ENCODE measurements at regions not wholly inside any gene's neighbourhood (a gene's known extent, or its start where the extent isn't known, plus 50 kb on each side); places are given as distances from the start of the nearest gene placed in this dataset.
"Not testable (repeated sequence)": the region's sequence is repeated elsewhere in the genome, so short reads cannot be mapped to it uniquely, and the experiment has no call there.

DNA sequence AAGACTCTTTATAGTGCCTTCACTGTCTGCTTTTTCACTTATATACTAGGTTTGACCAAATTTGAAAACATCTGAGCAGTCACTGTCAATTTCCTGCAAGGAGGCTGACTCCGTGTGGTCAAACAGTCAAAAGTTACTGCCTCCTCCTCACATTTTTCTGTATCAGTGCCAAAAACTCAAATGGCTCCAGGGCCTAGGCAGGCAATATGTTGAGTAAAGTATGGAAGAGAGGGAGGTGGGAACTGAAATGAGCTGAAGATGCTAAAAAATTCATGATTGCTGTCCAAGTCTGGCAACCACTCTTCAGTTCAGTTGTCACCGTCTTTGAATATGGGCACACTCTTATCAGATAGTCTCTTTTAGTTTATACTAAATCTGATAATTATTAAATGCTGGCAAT lies 551.6 kb downstream of the CCSER2 start:
- H3K9me2 ChIP-seq (replicated peaks; ENCODE audit: insufficient read depth), result no peaks in the 10 kb centered on the region
- no peaks in the 10 kb centered on the region for H3K9me3 ChIP-seq (ENCODE audit: low read depth)
- H3K4me3 ChIP-seq, result no peak overlapping the region
- H3K27ac ChIP-seq, result no peak overlapping the region
- no peak overlapping the region for H2AFZ ChIP-seq
- H3K27me3 ChIP-seq, result no peaks in the 10 kb centered on the region
- H3K4me1 ChIP-seq (ENCODE audit: insufficient read depth), result peaks cover 12% of the 10 kb centered on the region
- no peaks in the 10 kb centered on the region for H3K79me2 ChIP-seq
- no peaks in the 10 kb centered on the region for H4K20me1 ChIP-seq (ENCODE audit: insufficient read depth, poor library complexity, severe bottlenecking)
- no peaks in the 10 kb centered on the region for H3K36me3 ChIP-seq (replicated peaks; ENCODE audit: insufficient read depth, low read depth)
- DNase-seq (ENCODE audit: low spot score), result no peak
- no peak for TF ChIP-seq EZH2 (IDR thresholded peaks at IDR 0.05; ENCODE audit: borderline replicate concordance)
- no peak for TF ChIP-seq CTCF (IDR thresholded peaks at IDR 0.05; ENCODE audit: poor library complexity)
- TF ChIP-seq EZH2phosphoT487 (IDR thresholded peaks at IDR 0.05; ENCODE audit: low read depth, severe bottlenecking, unreplicated experiment), result no peak
- H3K4me2 ChIP-seq, result no peak overlapping the region
- WGBS (ENCODE audit: low lambda C conversion rate, missing lambda C conversion rate), result 81% methylated on average over 2 of the region's 2 CpGs

DNA sequence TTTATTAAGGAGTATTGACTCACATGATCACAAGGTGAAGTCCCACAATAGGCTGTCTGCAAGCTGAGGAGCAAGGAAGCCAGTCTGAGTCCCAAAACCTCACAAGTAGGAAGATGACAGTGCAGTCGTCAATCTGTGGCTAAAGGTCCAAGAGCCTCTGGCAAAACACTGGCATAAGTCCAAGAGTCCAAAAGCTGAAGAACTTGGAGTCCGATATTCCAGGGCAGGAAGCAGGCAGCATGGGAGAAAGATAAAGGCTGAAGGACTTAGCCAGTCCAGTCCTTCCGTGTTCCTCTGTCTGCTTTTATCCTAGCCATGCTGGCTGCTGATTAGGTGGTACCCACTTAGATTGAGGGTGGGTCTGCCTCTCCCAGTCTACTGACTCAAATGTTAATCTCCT lies 553.3 kb downstream of the CCSER2 start:
- H3K36me3 ChIP-seq (replicated peaks; ENCODE audit: insufficient read depth, low read depth); DNase-seq (ENCODE audit: low spot score); H3K27ac ChIP-seq; H3K4me3 ChIP-seq; H4K20me1 ChIP-seq (ENCODE audit: insufficient read depth, poor library complexity, severe bottlenecking); H3K9me2 ChIP-seq (replicated peaks; ENCODE audit: insufficient read depth); H3K79me2 ChIP-seq; H3K9me3 ChIP-seq (ENCODE audit: low read depth); H2AFZ ChIP-seq; H3K4me1 ChIP-seq (ENCODE audit: insufficient read depth); H3K27me3 ChIP-seq; H3K4me2 ChIP-seq: not testable (repeated sequence)
- WGBS (ENCODE audit: low lambda C conversion rate, missing lambda C conversion rate), result 81% methylated on average over 3 of the region's 3 CpGs

- TF ChIP-seq EZH2phosphoT487 (IDR thresholded peaks at IDR 0.05; ENCODE audit: low read depth, severe bottlenecking, unreplicated experiment) (no peak), CTCF (IDR thresholded peaks at IDR 0.05; ENCODE audit: poor library complexity) (no peak), EZH2 (IDR thresholded peaks at IDR 0.05; ENCODE audit: borderline replicate concordance) (no peak)
- Histone ChIP-seq H3K4me2 (no peak overlapping the region), H4K20me1 (ENCODE audit: insufficient read depth, poor library complexity, severe bottlenecking) (no peaks in the 10 kb centered on the region), H3K27ac (no peak overlapping the region), H3K9me3 (ENCODE audit: low read depth) (no peaks in the 10 kb centered on the region), H3K27me3 (no peaks in the 10 kb centered on the region), H3K9me2 (replicated peaks; ENCODE audit: insufficient read depth) (no peaks in the 10 kb centered on the region), H3K36me3 (replicated peaks; ENCODE audit: insufficient read depth, low read depth) (no peaks in the 10 kb centered on the region), H2AFZ (no peak overlapping the region), H3K79me2 (no peaks in the 10 kb centered on the region), H3K4me1 (ENCODE audit: insufficient read depth) (no peaks in the 10 kb centered on the region), H3K4me3 (no peak overlapping the region)
- no peak for DNase-seq (ENCODE audit: low spot score)
- WGBS (ENCODE audit: low lambda C conversion rate, missing lambda C conversion rate), result 88% methylated on average over 3 of the region's 3 CpGs
These were observed 562.3 kb downstream of the CCSER2 start for GRCh38 chr10:84890706-84891105.

DNA sequence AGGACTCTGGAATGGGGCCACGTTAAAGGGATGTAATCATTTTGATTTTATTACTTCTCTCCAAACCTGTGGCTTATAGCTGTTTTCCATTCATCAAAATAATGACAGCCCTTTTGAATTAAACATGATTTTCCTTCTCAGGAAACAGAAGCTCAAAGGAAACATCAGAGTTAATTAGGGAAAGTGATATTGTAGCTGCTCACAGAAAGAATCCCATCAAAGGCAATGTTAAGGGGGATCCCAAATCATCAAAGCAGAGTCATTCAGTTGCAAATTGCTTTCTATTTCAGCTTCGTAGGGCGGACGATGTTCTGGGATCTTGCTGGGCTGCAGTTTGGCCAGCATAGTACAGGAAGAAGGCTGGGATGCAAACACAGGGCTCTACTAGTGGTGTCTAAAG lies 563.2 kb downstream of the CCSER2 start:
- H3K79me2 ChIP-seq, result no peaks in the 10 kb centered on the region
- H3K9me2 ChIP-seq (replicated peaks; ENCODE audit: insufficient read depth), result no peaks in the 10 kb centered on the region
- no peaks in the 10 kb centered on the region for H3K9me3 ChIP-seq (ENCODE audit: low read depth)
- no peaks in the 10 kb centered on the region for H4K20me1 ChIP-seq (ENCODE audit: insufficient read depth, poor library complexity, severe bottlenecking)
- H3K4me3 ChIP-seq, result no peak overlapping the region
- no peaks in the 10 kb centered on the region for H3K27me3 ChIP-seq
- H3K4me2 ChIP-seq, result no peak overlapping the region
- H3K27ac ChIP-seq, result no peak overlapping the region
- no peak for DNase-seq (ENCODE audit: low spot score)
- H3K36me3 ChIP-seq (replicated peaks; ENCODE audit: insufficient read depth, low read depth), result no peaks in the 10 kb centered on the region
- no peak overlapping the region for H2AFZ ChIP-seq
- WGBS (ENCODE audit: low lambda C conversion rate, missing lambda C conversion rate), result 82% methylated on average over 4 of the region's 4 CpGs
- H3K4me1 ChIP-seq (ENCODE audit: insufficient read depth), result no peaks in the 10 kb centered on the region
- TF ChIP-seq EZH2 (IDR thresholded peaks at IDR 0.05; ENCODE audit: borderline replicate concordance), result no peak
- no peak for TF ChIP-seq CTCF (IDR thresholded peaks at IDR 0.05; ENCODE audit: poor library complexity)
- no peak for TF ChIP-seq EZH2phosphoT487 (IDR thresholded peaks at IDR 0.05; ENCODE audit: low read depth, severe bottlenecking, unreplicated experiment)
